GM23248 (cell line): ENCODE measurements at regions not wholly inside any gene's neighbourhood (a gene's known extent, or its start where the extent isn't known, plus 50 kb on each side); places are given as distances from the start of the nearest gene placed in this dataset.

Experiments
- EZH2 ChIP-seq: fragments of 200-600 bp; sonication (generic); IDR thresholded peaks from 2 replicates; pipeline ENCODE4 v1.6.1; 2018; ENCODE audit warnings: antibody characterized with exemption, mild to moderate bottlenecking; ENCODE audit not compliant: insufficient read depth, poor library complexity, severe bottlenecking
- EZH2phosphoT487 ChIP-seq: fragments of 200-600 bp; sonication (generic); IDR thresholded peaks from 2 replicates; pipeline ENCODE4 v1.6.1; 2018; ENCODE audit warnings: antibody characterized with exemption, moderate library complexity, mild to moderate bottlenecking, low read depth; ENCODE audit not compliant: insufficient read depth

GRCh38 chr6:112428477-112428876 lies 81.3 kb downstream of the RFPL4B start:
- TF ChIP-seq EZH2phosphoT487 (no peak), EZH2 (no peak)
